Astrocyte (in vitro differentiated cells and primary cell): ENCODE measurements at regions not wholly inside any gene's neighbourhood (a gene's known extent, or its start where the extent isn't known, plus 50 kb on each side); places are given as distances from the start of the nearest gene placed in this dataset.

Experiments
- CTCF ChIP-seq: IDR thresholded peaks from 2 replicates; pipeline ENCODE4 v1.5.1; 2011; ENCODE audit warnings: low read depth, mild to moderate bottlenecking, inconsistent platforms, low read length, moderate library complexity; ENCODE audit not compliant: insufficient read depth
- EZH2 ChIP-seq: IDR thresholded peaks from 2 replicates; pipeline ENCODE4 v1.6.1; 2012; ENCODE audit warnings: mild to moderate bottlenecking, low read length, inconsistent platforms; ENCODE audit not compliant: insufficient read depth

- TF ChIP-seq CTCF (no peak), EZH2 (no peak)
Observed at GRCh38 chr16:73544826-73545225, 496.9 kb upstream of the ZFHX3 start.
